Gastrocnemius medialis (tissue), 4 donors: ENCODE measurements at regions not wholly inside any gene's neighbourhood (a gene's known extent, or its start where the extent isn't known, plus 50 kb on each side); places are given as distances from the start of the nearest gene placed in this dataset.

Source experiments
- CTCF ChIP-seq, 5 experiments: fragments of 450-650 bp in 3 of 5; fragments of 200-600 bp in 2 of 5; sonication (generic) in 2 of 5; IDR thresholded peaks in 4 of 5; conservative IDR thresholded peaks in 1 of 5; 1 replicate in 4 of 5; 2 replicates in 1 of 5; pipeline ENCODE4 v1.5.1; 2016 to 2019; ENCODE audit warnings: antibody characterized with exemption in 5 of 5, mild to moderate bottlenecking in 3 of 5, moderate library complexity in 3 of 5
- POLR2A ChIP-seq, 2 donors: fragments of 450-650 bp; IDR thresholded peaks; one replicate each; pipeline ENCODE4 v1.6.1; 2017; ENCODE audit warnings: antibody characterized with exemption in 2 of 2, mild to moderate bottlenecking in 2 of 2, moderate library complexity in 2 of 2

- TF ChIP-seq CTCF (IDR thresholded peaks at IDR 0.05 in 4 of 5, conservative IDR thresholded peaks at IDR 0.05 in 1 of 5) (no peak), POLR2A (IDR thresholded peaks at IDR 0.05) (no peak)
These were observed 168.7 kb downstream of the UBE2E3 start for GRCh38 chr2:181149056-181149455.
